Fibroblast of upper back skin (primary cell): ENCODE measurements at regions not wholly inside any gene's neighbourhood (a gene's known extent, or its start where the extent isn't known, plus 50 kb on each side); places are given as distances from the start of the nearest gene placed in this dataset.

Experiments used
- DNase-seq: peaks from one replicate; pipeline ENCODE4 v3.0.0-alpha.2; 2013

GRCh38 chr15:29490747-29491471 is 221.3 kb upstream of the NSMCE3 start:
- no peak for DNase-seq

GRCh38 chr15:29480949-29481348 is 211.3 kb upstream of the NSMCE3 start:
- no peak for DNase-seq

- no peak for DNase-seq
These were observed 210.7 kb upstream of the NSMCE3 start for GRCh38 chr15:29480278-29480677.

- no peak for DNase-seq
These were observed 207.6 kb upstream of the NSMCE3 start for GRCh38 chr15:29477256-29477655.

GRCh38 chr15:29476503-29477080 is 207.0 kb upstream of the NSMCE3 start:
- no peak for DNase-seq

- DNase-seq = no peak
These were observed 205.5 kb upstream of the NSMCE3 start for GRCh38 chr15:29475096-29475495.

- no peak for DNase-seq
These were observed 204.0 kb upstream of the NSMCE3 start for GRCh38 chr15:29473621-29474105.

GRCh38 chr15:29472901-29473445 is 203.4 kb upstream of the NSMCE3 start:
- no peak for DNase-seq

- no peak for DNase-seq
These were observed 202.1 kb upstream of the NSMCE3 start for GRCh38 chr15:29471757-29472156.

GRCh38 chr15:29471306-29471705 is 201.7 kb upstream of the NSMCE3 start:
- no peak for DNase-seq

- no peak for DNase-seq
These were observed 201.2 kb upstream of the NSMCE3 start for GRCh38 chr15:29470794-29471193.

GRCh38 chr15:29470311-29470710 is 200.7 kb upstream of the NSMCE3 start:
- no peak for DNase-seq

- no peak for DNase-seq
These were observed 199.3 kb upstream of the NSMCE3 start for GRCh38 chr15:29468899-29469298.

GRCh38 chr15:29467091-29467490 is 197.5 kb upstream of the NSMCE3 start:
- DNase-seq = no peak

- DNase-seq = no peak
These were observed 196.7 kb upstream of the NSMCE3 start for GRCh38 chr15:29466292-29466691.

GRCh38 chr15:29465816-29466215 is 196.2 kb upstream of the NSMCE3 start:
- no peak for DNase-seq

- DNase-seq = no peak
These were observed 195.6 kb upstream of the NSMCE3 start for GRCh38 chr15:29465196-29465595.

- no peak for DNase-seq
These were observed 192.3 kb upstream of the NSMCE3 start for GRCh38 chr15:29461877-29462276.

GRCh38 chr15:29458361-29458760 is 188.7 kb upstream of the NSMCE3 start:
- DNase-seq = no peak

- no peak for DNase-seq
These were observed 188.1 kb upstream of the NSMCE3 start for GRCh38 chr15:29457729-29458128.

GRCh38 chr15:29456964-29457363 is 187.3 kb upstream of the NSMCE3 start:
- DNase-seq = no peak

GRCh38 chr15:29456255-29456654 is 186.6 kb upstream of the NSMCE3 start:
- no peak for DNase-seq

- DNase-seq = no peak
These were observed 185.9 kb upstream of the NSMCE3 start for GRCh38 chr15:29455530-29455929.

GRCh38 chr15:29455055-29455454 is 185.4 kb upstream of the NSMCE3 start:
- DNase-seq = no peak
